ENCODE measurements at regions not wholly inside any gene's neighbourhood (a gene's known extent, or its start where the extent isn't known, plus 50 kb on each side); places are given as distances from the start of the nearest gene placed in this dataset.
"Not testable (repeated sequence)": the region's sequence is repeated elsewhere in the genome, so short reads cannot be mapped to it uniquely, and the experiment has no call there.

- Histone ChIP-seq H3K79me2 (ENCODE audit: low read length) (no peaks in the 10 kb centered on the region), H3F3A (ENCODE audit: insufficient read depth, low read length) (no peaks in the 10 kb centered on the region), H3K9me3 (replicated peaks; ENCODE audit: insufficient read depth, low read length) (no peaks in the 10 kb centered on the region), H3K4me2 (ENCODE audit: low read depth, low read length) (no peak overlapping the region), H3K4me3 (ENCODE audit: low read length) (no peak overlapping the region), H3K27ac (ENCODE audit: low read length) (no peak overlapping the region), H3K36me3 (replicated peaks; ENCODE audit: insufficient read depth, low read length) (peaks cover 11% of the 10 kb centered on the region; the same call in 1 of the 2 replicates), H4K20me1 (ENCODE audit: insufficient read depth, low read length) (no peaks in the 10 kb centered on the region), H2AFZ (ENCODE audit: low read length) (no peak overlapping the region), H3K4me1 (ENCODE audit: low read length) (no peaks in the 10 kb centered on the region), H3K27me3 (replicated peaks; ENCODE audit: insufficient read depth, low read length) (no peaks in the 10 kb centered on the region), H3K9me2 (replicated peaks; ENCODE audit: insufficient read depth, low read length) (no peaks in the 10 kb centered on the region), H3K9ac (ENCODE audit: low read length) (no peak overlapping the region)
- TF ChIP-seq EZH2phosphoT487 (IDR thresholded peaks at IDR 0.05; ENCODE audit: low read length) = no peak
- no peak for TF ChIP-seq CTCF (IDR thresholded peaks at IDR 0.05; ENCODE audit: low read length)
- TF ChIP-seq EZH2 (optimal IDR thresholded peaks at IDR 0.05; ENCODE audit: low read depth, low read length) = no peak
- DNase-seq = no peak
Observed at GRCh38 chr7:149607683-149608082, 110.1 kb upstream of the ZNF746 start.

- H3K4me1 ChIP-seq (ENCODE audit: low read length) = no peaks in the 10 kb centered on the region
- TF ChIP-seq EZH2phosphoT487 (IDR thresholded peaks at IDR 0.05; ENCODE audit: low read length) (no peak), EZH2 (optimal IDR thresholded peaks at IDR 0.05; ENCODE audit: low read depth, low read length) (no peak), CTCF (IDR thresholded peaks at IDR 0.05; ENCODE audit: low read length) (no peak)
- no peak overlapping the region for H2AFZ ChIP-seq (ENCODE audit: low read length)
- no peaks in the 10 kb centered on the region for H4K20me1 ChIP-seq (ENCODE audit: insufficient read depth, low read length)
- no peaks in the 10 kb centered on the region for H3F3A ChIP-seq (ENCODE audit: insufficient read depth, low read length)
- no peak overlapping the region for H3K4me3 ChIP-seq (ENCODE audit: low read length)
- no peak overlapping the region for H3K9ac ChIP-seq (ENCODE audit: low read length)
- no peaks in the 10 kb centered on the region for H3K9me2 ChIP-seq (replicated peaks; ENCODE audit: insufficient read depth, low read length)
- no peaks in the 10 kb centered on the region for H3K79me2 ChIP-seq (ENCODE audit: low read length)
- no peak overlapping the region for H3K27ac ChIP-seq (ENCODE audit: low read length)
- no peaks in the 10 kb centered on the region for H3K27me3 ChIP-seq (replicated peaks; ENCODE audit: insufficient read depth, low read length)
- H3K9me3 ChIP-seq (replicated peaks; ENCODE audit: insufficient read depth, low read length) = no peaks in the 10 kb centered on the region
- no peak overlapping the region for H3K4me2 ChIP-seq (ENCODE audit: low read depth, low read length)
- no peak for DNase-seq
- peaks cover 5% of the 10 kb centered on the region; the same call in 1 of the 2 replicates for H3K36me3 ChIP-seq (replicated peaks; ENCODE audit: insufficient read depth, low read length)
Observed at GRCh38 chr7:149606826-149607225, 109.2 kb upstream of the ZNF746 start.

GRCh38 chr7:149605696-149606095 is 108.1 kb upstream of the ZNF746 start:
- H3K27ac ChIP-seq (ENCODE audit: low read length) = no peak overlapping the region
- no peak overlapping the region for H3K4me3 ChIP-seq (ENCODE audit: low read length)
- H3K4me1 ChIP-seq (ENCODE audit: low read length) = no peaks in the 10 kb centered on the region
- no peak overlapping the region for H3K9ac ChIP-seq (ENCODE audit: low read length)
- no peak for DNase-seq
- H2AFZ ChIP-seq (ENCODE audit: low read length) = no peak overlapping the region
- peaks cover 1% of the 10 kb centered on the region; the same call in 1 of the 2 replicates for H3K36me3 ChIP-seq (replicated peaks; ENCODE audit: insufficient read depth, low read length)
- no peaks in the 10 kb centered on the region for H3K27me3 ChIP-seq (replicated peaks; ENCODE audit: insufficient read depth, low read length)
- no peaks in the 10 kb centered on the region for H3K9me2 ChIP-seq (replicated peaks; ENCODE audit: insufficient read depth, low read length)
- H3K4me2 ChIP-seq (ENCODE audit: low read depth, low read length) = no peak overlapping the region
- no peaks in the 10 kb centered on the region for H4K20me1 ChIP-seq (ENCODE audit: insufficient read depth, low read length)
- H3F3A ChIP-seq (ENCODE audit: insufficient read depth, low read length) = no peaks in the 10 kb centered on the region
- no peaks in the 10 kb centered on the region for H3K9me3 ChIP-seq (replicated peaks; ENCODE audit: insufficient read depth, low read length)
- no peak for TF ChIP-seq EZH2 (optimal IDR thresholded peaks at IDR 0.05; ENCODE audit: low read depth, low read length)
- TF ChIP-seq EZH2phosphoT487 (IDR thresholded peaks at IDR 0.05; ENCODE audit: low read length) = no peak
- H3K79me2 ChIP-seq (ENCODE audit: low read length) = no peaks in the 10 kb centered on the region

- Histone ChIP-seq H3K79me2 (ENCODE audit: low read length) (0 out of 2 replicates have a peak, but pooled peaks cover under 1% of the 10 kb centered on the region), H3K4me1 (ENCODE audit: low read length) (peaks cover 8% of the 10 kb centered on the region; the same call in 1 of the 2 replicates), H2AFZ (ENCODE audit: low read length) (no peak overlapping the region), H3K9me2 (replicated peaks; ENCODE audit: insufficient read depth, low read length) (no peaks in the 10 kb centered on the region), H3K36me3 (replicated peaks; ENCODE audit: insufficient read depth, low read length) (no peaks in the 10 kb centered on the region; the same call in 1 of the 2 replicates), H3K27me3 (replicated peaks; ENCODE audit: insufficient read depth, low read length) (no peaks in the 10 kb centered on the region), H4K20me1 (ENCODE audit: insufficient read depth, low read length) (no peaks in the 10 kb centered on the region; the same call in 1 of the 2 replicates), H3K27ac (ENCODE audit: low read length) (no peak overlapping the region), H3K9ac (ENCODE audit: low read length) (no peak overlapping the region), H3K4me3 (ENCODE audit: low read length) (no peak overlapping the region), H3F3A (ENCODE audit: insufficient read depth, low read length) (no peaks in the 10 kb centered on the region), H3K9me3 (replicated peaks; ENCODE audit: insufficient read depth, low read length) (no peaks in the 10 kb centered on the region), H3K4me2 (ENCODE audit: low read depth, low read length) (no peak overlapping the region)
- TF ChIP-seq EZH2phosphoT487 (IDR thresholded peaks at IDR 0.05; ENCODE audit: low read length) (no peak), CTCF (IDR thresholded peaks at IDR 0.05; ENCODE audit: low read length) (no peak), EZH2 (optimal IDR thresholded peaks at IDR 0.05; ENCODE audit: low read depth, low read length) (no peak)
- DNase-seq = no peak
Observed at GRCh38 chr7:149604521-149604920, 106.9 kb upstream of the ZNF746 start.

- not testable (repeated sequence) for H3K9me2 ChIP-seq (replicated peaks; ENCODE audit: insufficient read depth, low read length); H3K27me3 ChIP-seq (replicated peaks; ENCODE audit: insufficient read depth, low read length); H3K4me3 ChIP-seq (ENCODE audit: low read length); H4K20me1 ChIP-seq (ENCODE audit: insufficient read depth, low read length); H3K9me3 ChIP-seq (replicated peaks; ENCODE audit: insufficient read depth, low read length); H3K79me2 ChIP-seq (ENCODE audit: low read length); H3K36me3 ChIP-seq (replicated peaks; ENCODE audit: insufficient read depth, low read length); H3K4me1 ChIP-seq (ENCODE audit: low read length); H3F3A ChIP-seq (ENCODE audit: insufficient read depth, low read length); DNase-seq; H3K4me2 ChIP-seq (ENCODE audit: low read depth, low read length); H3K27ac ChIP-seq (ENCODE audit: low read length); H2AFZ ChIP-seq (ENCODE audit: low read length); H3K9ac ChIP-seq (ENCODE audit: low read length)
Observed at GRCh38 chr7:149600669-149601330, 103.2 kb upstream of the ZNF746 start.
